ENCODE measurements at regions not wholly inside any gene's neighbourhood (a gene's known extent, or its start where the extent isn't known, plus 50 kb on each side); places are given as distances from the start of the nearest gene placed in this dataset.

DNA sequence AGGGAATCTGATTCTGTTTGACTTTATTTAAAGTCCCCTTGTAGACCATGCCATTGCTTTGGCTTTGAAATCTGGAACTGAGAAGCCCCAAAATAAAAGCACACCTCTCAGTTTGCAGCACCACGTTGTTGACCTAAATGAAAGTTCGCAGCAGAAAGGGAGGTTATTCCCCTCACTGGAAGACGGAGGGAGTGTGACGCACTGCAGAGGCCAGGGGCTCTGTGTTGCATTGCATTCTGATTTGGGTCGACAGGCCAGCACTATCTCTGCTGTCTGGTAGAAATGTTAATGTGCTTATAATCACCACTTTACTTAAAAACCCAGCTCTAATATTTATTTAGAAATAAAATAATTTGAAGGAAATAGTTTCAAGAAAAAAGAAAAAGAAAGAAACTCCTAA lies 675.2 kb upstream of the NR5A2 start:
- TF ChIP-seq CTCF (IDR thresholded peaks at IDR 0.05) (no peak), POLR2A (IDR thresholded peaks at IDR 0.05) (no peak)
